ENCODE measurements at regions not wholly inside any gene's neighbourhood (a gene's known extent, or its start where the extent isn't known, plus 50 kb on each side); places are given as distances from the start of the nearest gene placed in this dataset.

- peaks cover 4% of the 10 kb centered on the region; the same call in 1 of the 2 replicates for H3K9me3 ChIP-seq (ENCODE audit: control insufficient read depth, insufficient read depth, low read length)
- no peaks in the 10 kb centered on the region; the same call in 1 of the 2 replicates for H3K36me3 ChIP-seq (ENCODE audit: insufficient read depth, low read length)
- H3K9ac ChIP-seq (ENCODE audit: low read depth, low read length), result no peak overlapping the region
- no peaks in the 10 kb centered on the region for H3K4me1 ChIP-seq (ENCODE audit: insufficient read depth, low read length)
Measured at GRCh38 chr11:25755381-25755780, 576.5 kb upstream of the ANO3 start.

- Histone ChIP-seq H3K4me1 (ENCODE audit: insufficient read depth, low read length) (no peaks in the 10 kb centered on the region), H3K9ac (ENCODE audit: low read depth, low read length) (no peak overlapping the region), H3K36me3 (ENCODE audit: insufficient read depth, low read length) (no peaks in the 10 kb centered on the region; the same call in 1 of the 2 replicates), H3K9me3 (ENCODE audit: control insufficient read depth, insufficient read depth, low read length) (peaks cover 4% of the 10 kb centered on the region; the same call in 1 of the 2 replicates)
Measured at GRCh38 chr11:25755918-25756584, 575.9 kb upstream of the ANO3 start.

- Histone ChIP-seq H3K9me3 (ENCODE audit: control insufficient read depth, insufficient read depth, low read length) (peaks cover 4% of the 10 kb centered on the region; the same call in 1 of the 2 replicates), H3K9ac (ENCODE audit: low read depth, low read length) (no peak overlapping the region), H3K36me3 (ENCODE audit: insufficient read depth, low read length) (no peaks in the 10 kb centered on the region; the same call in 1 of the 2 replicates), H3K4me1 (ENCODE audit: insufficient read depth, low read length) (no peaks in the 10 kb centered on the region)
Measured at GRCh38 chr11:25758145-25758661, 573.7 kb upstream of the ANO3 start.

- H3K4me1 ChIP-seq (ENCODE audit: insufficient read depth, low read length), result peaks cover 13% of the 10 kb centered on the region
- H3K9me3 ChIP-seq (ENCODE audit: control insufficient read depth, insufficient read depth, low read length), result no peaks in the 10 kb centered on the region
- no peak overlapping the region for H3K9ac ChIP-seq (ENCODE audit: low read depth, low read length)
- H3K36me3 ChIP-seq (ENCODE audit: insufficient read depth, low read length), result no peaks in the 10 kb centered on the region
Measured at GRCh38 chr11:25766332-25767015, 565.5 kb upstream of the ANO3 start.

- no peaks in the 10 kb centered on the region for H3K36me3 ChIP-seq (ENCODE audit: insufficient read depth, low read length)
- no peaks in the 10 kb centered on the region for H3K9me3 ChIP-seq (ENCODE audit: control insufficient read depth, insufficient read depth, low read length)
- H3K4me1 ChIP-seq (ENCODE audit: insufficient read depth, low read length), result peaks cover 13% of the 10 kb centered on the region
- H3K9ac ChIP-seq (ENCODE audit: low read depth, low read length), result no peak overlapping the region
Measured at GRCh38 chr11:25769287-25769686, 562.6 kb upstream of the ANO3 start.

- no peak overlapping the region for H3K9ac ChIP-seq (ENCODE audit: low read depth, low read length)
- H3K36me3 ChIP-seq (ENCODE audit: insufficient read depth, low read length), result no peaks in the 10 kb centered on the region
- H3K9me3 ChIP-seq (ENCODE audit: control insufficient read depth, insufficient read depth, low read length), result no peaks in the 10 kb centered on the region
- H3K4me1 ChIP-seq (ENCODE audit: insufficient read depth, low read length), result peaks cover 19% of the 10 kb centered on the region
Measured at GRCh38 chr11:25771605-25772004, 560.3 kb upstream of the ANO3 start.

- H3K9ac ChIP-seq (ENCODE audit: low read depth, low read length), result no peak overlapping the region
Measured at GRCh38 chr11:25775603-25776002, 556.3 kb upstream of the ANO3 start.

GRCh38 chr11:25776238-25776637, 555.7 kb upstream of the ANO3 start:
- Histone ChIP-seq H3K9ac (ENCODE audit: low read depth, low read length) (no peak overlapping the region), H3K9me3 (ENCODE audit: control insufficient read depth, insufficient read depth, low read length) (no peaks in the 10 kb centered on the region), H3K36me3 (ENCODE audit: insufficient read depth, low read length) (no peaks in the 10 kb centered on the region), H3K4me1 (ENCODE audit: insufficient read depth, low read length) (peaks cover 6% of the 10 kb centered on the region; the same call in 1 of the 2 replicates)

More at GRCh38 chr11:25775603-25776002, 556.3 kb upstream of the ANO3 start:
- Histone ChIP-seq H3K9me3 (ENCODE audit: control insufficient read depth, insufficient read depth, low read length) (no peaks in the 10 kb centered on the region), H3K4me1 (ENCODE audit: insufficient read depth, low read length) (peaks cover 6% of the 10 kb centered on the region; the same call in 1 of the 2 replicates), H3K36me3 (ENCODE audit: insufficient read depth, low read length) (no peaks in the 10 kb centered on the region)

- Histone ChIP-seq H3K36me3 (ENCODE audit: insufficient read depth, low read length) (no peaks in the 10 kb centered on the region), H3K4me1 (ENCODE audit: insufficient read depth, low read length) (peaks cover 6% of the 10 kb centered on the region; the same call in 1 of the 2 replicates), H3K9ac (ENCODE audit: low read depth, low read length) (no peak overlapping the region), H3K9me3 (ENCODE audit: control insufficient read depth, insufficient read depth, low read length) (no peaks in the 10 kb centered on the region)
Measured at GRCh38 chr11:25777343-25777742, 554.6 kb upstream of the ANO3 start.

GRCh38 chr11:25779033-25779432, 552.9 kb upstream of the ANO3 start:
- Histone ChIP-seq H3K36me3 (ENCODE audit: insufficient read depth, low read length) (no peaks in the 10 kb centered on the region), H3K4me1 (ENCODE audit: insufficient read depth, low read length) (peaks cover 6% of the 10 kb centered on the region; the same call in 1 of the 2 replicates), H3K9ac (ENCODE audit: low read depth, low read length) (no peak overlapping the region), H3K9me3 (ENCODE audit: control insufficient read depth, insufficient read depth, low read length) (no peaks in the 10 kb centered on the region)

GRCh38 chr11:25787416-25787815, 544.5 kb upstream of the ANO3 start:
- Histone ChIP-seq H3K4me1 (ENCODE audit: insufficient read depth, low read length) (no peaks in the 10 kb centered on the region), H3K9ac (ENCODE audit: low read depth, low read length) (no peak overlapping the region), H3K36me3 (ENCODE audit: insufficient read depth, low read length) (no peaks in the 10 kb centered on the region), H3K9me3 (ENCODE audit: control insufficient read depth, insufficient read depth, low read length) (no peaks in the 10 kb centered on the region)

GRCh38 chr11:25790396-25790795, 541.5 kb upstream of the ANO3 start:
- Histone ChIP-seq H3K9me3 (ENCODE audit: control insufficient read depth, insufficient read depth, low read length) (no peaks in the 10 kb centered on the region), H3K9ac (ENCODE audit: low read depth, low read length) (no peak overlapping the region), H3K36me3 (ENCODE audit: insufficient read depth, low read length) (no peaks in the 10 kb centered on the region), H3K4me1 (ENCODE audit: insufficient read depth, low read length) (no peaks in the 10 kb centered on the region)

- H3K9me3 ChIP-seq (ENCODE audit: control insufficient read depth, insufficient read depth, low read length), result no peaks in the 10 kb centered on the region
- no peak overlapping the region for H3K9ac ChIP-seq (ENCODE audit: low read depth, low read length)
- H3K36me3 ChIP-seq (ENCODE audit: insufficient read depth, low read length), result no peaks in the 10 kb centered on the region
- H3K4me1 ChIP-seq (ENCODE audit: insufficient read depth, low read length), result no peaks in the 10 kb centered on the region
Measured at GRCh38 chr11:25793637-25794036, 538.3 kb upstream of the ANO3 start.

GRCh38 chr11:25794804-25795203, 537.1 kb upstream of the ANO3 start:
- no peaks in the 10 kb centered on the region for H3K36me3 ChIP-seq (ENCODE audit: insufficient read depth, low read length)
- H3K9ac ChIP-seq (ENCODE audit: low read depth, low read length), result no peak overlapping the region
- no peaks in the 10 kb centered on the region for H3K9me3 ChIP-seq (ENCODE audit: control insufficient read depth, insufficient read depth, low read length)
- no peaks in the 10 kb centered on the region for H3K4me1 ChIP-seq (ENCODE audit: insufficient read depth, low read length)

GRCh38 chr11:25816411-25816810, 515.5 kb upstream of the ANO3 start:
- Histone ChIP-seq H3K9me3 (ENCODE audit: control insufficient read depth, insufficient read depth, low read length) (no peaks in the 10 kb centered on the region; the same call in 1 of the 2 replicates), H3K36me3 (ENCODE audit: insufficient read depth, low read length) (no peaks in the 10 kb centered on the region), H3K4me1 (ENCODE audit: insufficient read depth, low read length) (no peaks in the 10 kb centered on the region), H3K9ac (ENCODE audit: low read depth, low read length) (no peak overlapping the region)

Data from ES-I3 (cell line).